ENCODE measurements at regions not wholly inside any gene's neighbourhood (a gene's known extent, or its start where the extent isn't known, plus 50 kb on each side); places are given as distances from the start of the nearest gene placed in this dataset.

DNA sequence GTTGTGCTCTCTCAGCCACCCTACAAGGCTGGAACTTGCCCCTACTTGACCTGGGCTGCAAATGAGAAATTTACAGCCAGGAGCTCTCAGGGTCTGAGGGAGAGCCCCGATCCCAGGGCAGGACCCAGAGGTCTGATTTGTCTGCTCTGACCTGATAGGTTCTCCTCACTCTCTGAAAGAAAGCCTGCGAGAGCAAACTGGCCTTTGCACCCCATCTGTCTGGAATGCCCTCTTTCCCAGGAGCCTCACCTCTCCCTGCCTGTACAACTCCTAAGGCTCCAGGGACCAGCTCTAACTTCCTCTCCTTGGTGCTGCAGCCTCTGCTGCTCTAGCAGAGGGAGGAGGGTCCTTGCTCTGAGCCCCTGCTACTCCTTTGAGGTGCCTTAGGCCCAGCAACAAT is 137.8 kb downstream of the UQCRFS1 start:
- in situ Hi-C loops (cut with MboI; ENCODE audit: low pct_unique_long_range_greater_than_20kb in 2 of 9, low sequenced_read_pairs in 9 of 9, unreplicated experiment in 9 of 9): no loop called here
- Histone ChIP-seq H3K27ac (no peak overlapping the region), H3K4me1 (replicated peaks in 1 of 2) (peaks cover 14 to 17% of the 10 kb centered on the region in 2 donors), H3K4me3 (no peak overlapping the region)
- ATAC-seq (replicated peaks in 6 of 8): no peak
- 83 to 100% (median 100%) methylated on average over 1 of the region's 2 CpGs; no CpG with 5 or more reads in 6 of the 10 experiments for WGBS, 10 experiments

- ATAC-seq (replicated peaks in 6 of 8): no peak
- in situ Hi-C loops (cut with MboI; ENCODE audit: low pct_unique_long_range_greater_than_20kb in 2 of 9, low sequenced_read_pairs in 9 of 9, unreplicated experiment in 9 of 9): no loop called here
- Histone ChIP-seq H3K4me3 (no peak overlapping the region), H3K27ac (no peak overlapping the region), H3K4me1 (replicated peaks in 1 of 2) (peaks cover 9 to 11% of the 10 kb centered on the region in 2 donors)
- WGBS, 10 experiments: 20 to 100% (median 100%) methylated on average over 1 to 4 of the region's 5 CpGs; no CpG with 5 or more reads in 4 of the 10 experiments
Observed at GRCh38 chr19:29074579-29074978, 138.4 kb downstream of the UQCRFS1 start.

DNA sequence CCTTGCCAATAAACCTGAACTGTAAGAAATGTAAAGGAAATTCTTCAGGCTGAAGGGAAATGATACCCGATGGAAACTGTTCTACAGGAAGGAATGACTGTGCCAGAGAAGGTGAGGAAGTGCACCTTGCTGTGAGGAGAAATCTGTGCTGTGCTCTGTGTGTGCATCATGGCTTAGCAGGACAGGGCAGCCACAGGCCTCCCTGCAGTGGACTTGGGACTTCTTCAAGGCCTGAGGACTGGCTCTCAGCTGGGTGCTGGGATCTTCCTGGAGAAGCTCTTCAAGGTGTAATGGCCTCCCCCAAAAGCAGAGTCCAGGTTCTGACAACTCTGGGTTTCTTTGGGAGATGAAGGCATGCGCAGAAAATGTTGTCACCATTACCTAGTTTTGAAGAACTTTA is 145.1 kb downstream of the UQCRFS1 start:
- in situ Hi-C loops (cut with MboI; ENCODE audit: low pct_unique_long_range_greater_than_20kb in 2 of 9, low sequenced_read_pairs in 9 of 9, unreplicated experiment in 9 of 9): no loop called here
- no peak overlapping the region for H3K4me3 ChIP-seq
- no peak for ATAC-seq (replicated peaks in 6 of 8)
- peaks cover 2% of the 10 kb centered on the region in 2 donors for H3K4me1 ChIP-seq (replicated peaks in 1 of 2)
- 17 to 100% (median 62%) methylated on average over 1 to 2 of the region's 2 CpGs; no CpG with 5 or more reads in 1 of the 10 experiments for WGBS, 10 experiments
- H3K27ac ChIP-seq: no peak overlapping the region

- Histone ChIP-seq H3K4me3 (no peak overlapping the region), H3K4me1 (replicated peaks in 1 of 2) (peaks cover 19% of the 10 kb centered on the region in 2 donors), H3K27ac (no peak overlapping the region)
- WGBS, 10 experiments: 13 to 75% (median 40%) methylated on average over 1 to 10 of the region's 14 CpGs; no CpG with 5 or more reads in 2 of the 10 experiments
- in situ Hi-C loops (cut with MboI; ENCODE audit: low pct_unique_long_range_greater_than_20kb in 2 of 9, low sequenced_read_pairs in 9 of 9, unreplicated experiment in 9 of 9): no loop called here
- ATAC-seq (replicated peaks in 6 of 8): peak in 7 of 8 experiments; percentile 47 to 78 (median 73)
Observed at GRCh38 chr19:29062475-29063435, 150.2 kb downstream of the UQCRFS1 start.

- H3K4me3 ChIP-seq: no peak overlapping the region
- 0 to 86% (median 65%) methylated on average over 2 to 6 of the region's 7 CpGs; no CpG with 5 or more reads in 4 of the 10 experiments for WGBS, 10 experiments
- H3K4me1 ChIP-seq (replicated peaks in 1 of 2): peaks cover 19% of the 10 kb centered on the region in 2 donors
- in situ Hi-C loops (cut with MboI; ENCODE audit: low pct_unique_long_range_greater_than_20kb in 2 of 9, low sequenced_read_pairs in 9 of 9, unreplicated experiment in 9 of 9): no loop called here
- no peak overlapping the region for H3K27ac ChIP-seq
- ATAC-seq (replicated peaks in 6 of 8): peak in 5 of 8 experiments; percentile 14 to 84 (median 52)
Observed at GRCh38 chr19:29060813-29061364, 152.1 kb downstream of the UQCRFS1 start.

GRCh38 chr19:29056535-29056934 is 156.4 kb downstream of the UQCRFS1 start:
- in situ Hi-C loops (cut with MboI; ENCODE audit: low pct_unique_long_range_greater_than_20kb in 2 of 9, low sequenced_read_pairs in 9 of 9, unreplicated experiment in 9 of 9): no loop called here
- Histone ChIP-seq H3K27ac (no peak overlapping the region), H3K4me3 (no peak overlapping the region), H3K4me1 (replicated peaks in 1 of 2) (peaks cover 10 to 12% of the 10 kb centered on the region in 2 donors)
- no peak for ATAC-seq (replicated peaks in 6 of 8)
- WGBS, 10 experiments: 20 to 100% (median 98%) methylated on average over 1 to 5 of the region's 5 CpGs; no CpG with 5 or more reads in 3 of the 10 experiments

- peak in 5 of 8 experiments; percentile 24 to 77 (median 44) for ATAC-seq (replicated peaks in 6 of 8)
- 17 to 100% (median 75%) methylated on average over 1 to 7 of the region's 10 CpGs; no CpG with 5 or more reads in 3 of the 10 experiments for WGBS, 10 experiments
Observed at GRCh38 chr19:29054886-29055675, 157.9 kb downstream of the UQCRFS1 start.

DNA sequence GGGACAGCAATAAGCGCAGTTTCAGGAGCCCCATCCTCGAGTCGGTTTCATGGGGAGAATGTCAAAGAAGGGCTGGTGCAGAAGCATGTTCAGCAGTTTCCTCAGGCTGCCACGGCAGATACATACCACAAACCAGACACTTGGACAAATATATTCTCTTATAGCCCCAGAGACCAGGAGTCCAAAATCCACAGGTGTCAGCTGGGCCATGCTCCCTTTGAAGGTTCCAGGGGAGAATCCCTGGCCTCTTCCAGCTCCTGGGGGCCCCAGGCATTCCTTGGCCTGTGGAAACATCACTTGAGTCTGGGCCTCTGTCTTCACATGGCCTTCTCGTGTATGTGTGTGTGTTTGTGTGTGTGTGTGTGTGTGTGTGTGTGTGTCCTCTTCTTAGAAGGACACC is 164.1 kb downstream of the UQCRFS1 start:
- Histone ChIP-seq H3K4me1 (replicated peaks in 1 of 2) (peaks cover 26 to 29% of the 10 kb centered on the region in 2 donors), H3K27ac (no peak overlapping the region), H3K4me3 (no peak overlapping the region)
- in situ Hi-C loops (cut with MboI; ENCODE audit: low pct_unique_long_range_greater_than_20kb in 2 of 9, low sequenced_read_pairs in 9 of 9, unreplicated experiment in 9 of 9): no loop called here
- WGBS, 10 experiments: 17 to 100% (median 86%) methylated on average over 1 to 5 of the region's 5 CpGs; no CpG with 5 or more reads in 3 of the 10 experiments
- ATAC-seq (replicated peaks in 6 of 8): no peak

More at GRCh38 chr19:29054886-29055675, 157.9 kb downstream of the UQCRFS1 start:
- Histone ChIP-seq H3K27ac (no peak overlapping the region), H3K4me3 (no peak overlapping the region), H3K4me1 (replicated peaks in 1 of 2) (no peaks in the 10 kb centered on the region)
- in situ Hi-C loops (cut with MboI; ENCODE audit: low pct_unique_long_range_greater_than_20kb in 2 of 9, low sequenced_read_pairs in 9 of 9, unreplicated experiment in 9 of 9): no loop called here

DNA sequence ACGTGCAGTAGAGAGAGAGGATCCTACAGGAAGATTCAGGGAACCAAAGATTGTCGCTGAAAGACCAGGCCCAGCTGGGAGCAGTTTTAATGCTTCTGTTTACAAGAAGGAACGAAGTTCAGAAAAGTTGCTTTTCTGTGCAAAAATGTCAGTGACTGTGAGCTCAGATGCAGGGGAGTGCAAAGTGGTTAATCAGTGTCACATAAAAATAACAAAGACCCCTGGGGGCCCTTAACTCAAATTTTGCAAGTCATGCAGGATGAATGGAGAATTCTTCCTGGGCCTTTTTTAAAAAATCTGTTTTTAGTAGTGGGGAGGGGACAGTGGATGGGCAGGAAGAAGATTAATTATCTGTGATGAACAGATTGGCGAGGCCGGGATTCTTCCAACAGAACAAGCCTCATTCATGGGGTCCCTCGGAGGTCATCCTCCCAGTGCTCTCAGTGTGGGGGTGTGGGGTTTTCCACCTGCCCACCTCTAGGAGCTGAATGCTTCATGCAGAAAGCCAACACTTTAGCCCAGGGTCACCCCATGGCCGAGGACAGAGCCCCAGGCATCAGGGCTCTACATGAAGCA is 167.2 kb downstream of the UQCRFS1 start:
- in situ Hi-C loops (cut with MboI; ENCODE audit: low pct_unique_long_range_greater_than_20kb in 2 of 9, low sequenced_read_pairs in 9 of 9, unreplicated experiment in 9 of 9): no loop called here
- Histone ChIP-seq H3K27ac (peak overlapping the region; percentile 74 to 80), H3K4me1 (replicated peaks in 1 of 2) (peaks cover 32 to 34% of the 10 kb centered on the region in 2 donors), H3K4me3 (no peak overlapping the region)
- peak in 5 of 8 experiments; percentile 25 to 83 (median 78) for ATAC-seq (replicated peaks in 6 of 8)
- 9 to 59% (median 37%) methylated on average over 2 to 5 of the region's 7 CpGs; no CpG with 5 or more reads in 3 of the 10 experiments for WGBS, 10 experiments

DNA sequence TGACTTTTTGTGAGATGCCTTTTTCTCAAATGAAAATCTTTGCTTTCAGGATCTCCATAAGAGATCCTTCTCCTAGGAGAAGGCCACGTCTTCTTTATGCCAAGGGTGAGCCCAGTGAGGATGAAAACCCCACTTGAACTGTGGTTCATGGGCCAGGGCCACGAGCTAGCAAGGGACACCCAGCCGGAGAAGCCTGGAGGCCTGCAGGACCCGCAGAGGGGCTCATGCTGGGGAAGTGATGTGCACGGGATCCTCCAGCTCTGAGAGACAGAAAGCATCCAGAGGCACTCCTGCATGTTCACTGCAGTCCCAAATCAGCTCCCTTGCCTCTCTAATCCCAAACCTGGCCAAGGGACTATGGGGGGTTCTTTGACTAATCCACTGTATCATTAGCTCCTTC is 168.9 kb downstream of the UQCRFS1 start:
- no peak for ATAC-seq (replicated peaks in 6 of 8)
- Histone ChIP-seq H3K27ac (no peak overlapping the region), H3K4me1 (replicated peaks in 1 of 2) (peaks cover 40 to 42% of the 10 kb centered on the region in 2 donors), H3K4me3 (no peak overlapping the region)
- 71 to 92% (median 90%) methylated on average over 2 to 3 of the region's 5 CpGs; no CpG with 5 or more reads in 7 of the 10 experiments for WGBS, 10 experiments
- in situ Hi-C loops (cut with MboI; ENCODE audit: low pct_unique_long_range_greater_than_20kb in 2 of 9, low sequenced_read_pairs in 9 of 9, unreplicated experiment in 9 of 9): no loop called here

GRCh38 chr19:29042450-29042849 is 170.5 kb downstream of the UQCRFS1 start:
- in situ Hi-C loops (cut with MboI; ENCODE audit: low pct_unique_long_range_greater_than_20kb in 2 of 9, low sequenced_read_pairs in 9 of 9, unreplicated experiment in 9 of 9): no loop called here
- WGBS, 10 experiments: 0 to 100% (median 83%) methylated on average over 1 of the region's 2 CpGs; no CpG with 5 or more reads in 5 of the 10 experiments
- no peak for ATAC-seq (replicated peaks in 6 of 8)
- Histone ChIP-seq H3K27ac (no peak overlapping the region), H3K4me1 (replicated peaks in 1 of 2) (peaks cover 47 to 48% of the 10 kb centered on the region in 2 donors), H3K4me3 (no peak overlapping the region)

GRCh38 chr19:29040951-29041350 is 172.0 kb downstream of the UQCRFS1 start:
- Histone ChIP-seq H3K4me3 (no peak overlapping the region), H3K4me1 (replicated peaks in 1 of 2) (peaks cover 44 to 47% of the 10 kb centered on the region in 2 donors), H3K27ac (peak overlapping the region in 1 of 2 donors; percentile 71)
- 34 to 79% (median 48%) methylated on average over 2 to 6 of the region's 6 CpGs; no CpG with 5 or more reads in 2 of the 10 experiments for WGBS, 10 experiments
- in situ Hi-C loops (cut with MboI; ENCODE audit: low pct_unique_long_range_greater_than_20kb in 2 of 9, low sequenced_read_pairs in 9 of 9, unreplicated experiment in 9 of 9): no loop called here
- peak in 5 of 8 experiments; percentile 50 to 67 (median 57) for ATAC-seq (replicated peaks in 6 of 8)

All from motor neuron (in vitro differentiated cells).